Endothelial cell of umbilical vein (primary cell): ENCODE measurements at regions not wholly inside any gene's neighbourhood (a gene's known extent, or its start where the extent isn't known, plus 50 kb on each side); places are given as distances from the start of the nearest gene placed in this dataset.

Experiments
- BruUV-seq: library from RNA; stranded (reverse); fragments of 400-500 nt; replicated peaks from 2 replicates; lab custom pipeline; 2021; lab: Mats Ljungman, UMichigan
- CTCF ChIA-PET: fragments of 300-600, 350-600 bp; sonication (Branson Sonifier 250); formaldehyde crosslinking; loops from one replicate; lab custom pipeline; 2021; ENCODE audit warnings: antibody characterized with exemption, inconsistent platforms; lab: Charles Lee
- POLR2A ChIA-PET: fragments of 300-600, 350-600 bp; sonication (Branson Sonifier 250); formaldehyde crosslinking; loops from one replicate; lab custom pipeline; 2021; ENCODE audit warnings: antibody characterized with exemption, inconsistent platforms; lab: Charles Lee
- DNase-seq: peaks from one replicate; pipeline ENCODE4 v3.0.0-alpha.2; 2011; ENCODE audit warnings: low read depth, low spot score
- FAIRE-seq: peaks from 2 replicates; lab custom pipeline; 2011; peaks lifted over from hg19 to GRCh38; lab: Jason Lieb, UNC
- H2AFZ ChIP-seq: 2 replicates; pipeline ENCODE4 v1.6.0; 2012; ENCODE audit warnings: low read depth, low read length, control low read depth, inconsistent platforms
- H3K27ac ChIP-seq: 2 replicates; pipeline ENCODE4 v1.5.1; 2011; ENCODE audit warnings: low read depth, mild to moderate bottlenecking, control low read depth, low read length, moderate library complexity; ENCODE audit not compliant: insufficient read depth
- H3K27me3 ChIP-seq, 2 experiments: 2 replicates each; pipeline versions ENCODE4 v1.6.0 to v1.6.1; 2011; ENCODE audit warnings: low read length in 2 of 2, mixed read lengths in 1 of 2; ENCODE audit not compliant: control insufficient read depth in 2 of 2, insufficient read depth in 2 of 2
- H3K36me3 ChIP-seq, 2 experiments: 2 replicates in 1 of 2; 3 replicates in 1 of 2; pipeline ENCODE4 v1.5.1; 2011; ENCODE audit warnings: low read length in 2 of 2, mild to moderate bottlenecking in 1 of 2, moderate library complexity in 1 of 2; ENCODE audit not compliant: control insufficient read depth in 2 of 2, insufficient read depth in 2 of 2; ENCODE audit errors: extremely low read depth in 1 of 2
- H3K4me1 ChIP-seq: 3 replicates; pipeline ENCODE4 v1.5.1; 2011; ENCODE audit warnings: mild to moderate bottlenecking, low read length; ENCODE audit not compliant: control insufficient read depth, insufficient read depth; ENCODE audit errors: extremely low read depth
- H3K4me2 ChIP-seq: 2 replicates; pipeline ENCODE4 v1.6.1; 2011; ENCODE audit warnings: low read length, control low read depth, mixed read lengths; ENCODE audit not compliant: insufficient read depth
- H3K4me3 ChIP-seq, 3 experiments: fragments of 200-600 bp in 1 of 3; sonication (generic), shearing (Covaris generic) in 1 of 3; replicated peaks in 1 of 3; 2 replicates each; pipeline ENCODE4 v1.5.1; 2011 to 2016; ENCODE audit warnings: control low read depth in 3 of 3, low read length in 3 of 3, mild to moderate bottlenecking in 2 of 3, inconsistent platforms in 1 of 3, low read depth in 1 of 3, moderate library complexity in 1 of 3; ENCODE audit not compliant: insufficient read depth in 1 of 3
- H3K79me2 ChIP-seq: 2 replicates; pipeline ENCODE4 v1.6.0; 2012; ENCODE audit warnings: low read length, inconsistent platforms; ENCODE audit not compliant: control insufficient read depth, insufficient read depth
- H3K9ac ChIP-seq: replicated peaks from 2 replicates; pipeline ENCODE3; 2011; ENCODE audit warnings: low read length, control low read depth; ENCODE audit not compliant: insufficient read depth; ENCODE audit errors: extremely low read depth
- H3K9me1 ChIP-seq: replicated peaks from 3 replicates; pipeline ENCODE4 v1.6.0; 2011; ENCODE audit warnings: mild to moderate bottlenecking, low read length; ENCODE audit not compliant: control insufficient read depth, insufficient read depth; ENCODE audit errors: extremely low read depth
- H3K9me3 ChIP-seq: replicated peaks from 2 replicates; pipeline ENCODE4 v1.5.1; 2012; ENCODE audit warnings: low read length, inconsistent platforms; ENCODE audit not compliant: control insufficient read depth, insufficient read depth
- H4K20me1 ChIP-seq: replicated peaks from 2 replicates; pipeline ENCODE3; 2011; ENCODE audit warnings: mild to moderate bottlenecking, low read length; ENCODE audit not compliant: control insufficient read depth, insufficient read depth; ENCODE audit errors: extremely low read depth
- CTCF ChIP-seq, 2 donors: IDR thresholded peaks; 1 replicate in 1 of 2; 2 replicates in 1 of 2; pipeline ENCODE4 v1.5.1; 2011; ENCODE audit warnings: low read length in 2 of 2, mild to moderate bottlenecking in 2 of 2, moderate library complexity in 2 of 2, control low read depth in 1 of 2, inconsistent platforms in 1 of 2, low read depth in 1 of 2; ENCODE audit not compliant: insufficient read depth in 1 of 2; ENCODE audit errors: extremely low read depth in 1 of 2
- EZH2 ChIP-seq: IDR thresholded peaks from 2 replicates; pipeline ENCODE4 v1.6.1; 2012; ENCODE audit warnings: borderline replicate concordance, low read depth, mild to moderate bottlenecking, moderate library complexity, low read length, inconsistent platforms; ENCODE audit not compliant: severe bottlenecking
- FOS ChIP-seq: IDR thresholded peaks from 2 replicates; pipeline ENCODE4 v1.6.1; 2011; ENCODE audit warnings: mild to moderate bottlenecking, low read length, moderate library complexity, borderline replicate concordance; ENCODE audit not compliant: insufficient read depth
- GATA2 ChIP-seq: IDR thresholded peaks from 2 replicates; pipeline ENCODE4 v1.7.0; 2011; ENCODE audit warnings: low read depth, mild to moderate bottlenecking, moderate library complexity, mixed read lengths, low read length; ENCODE audit not compliant: insufficient read length, insufficient read depth
- JUN ChIP-seq: IDR thresholded peaks from 2 replicates; pipeline ENCODE4 v1.6.1; 2011; ENCODE audit warnings: borderline replicate concordance, low read depth; ENCODE audit not compliant: insufficient read length, insufficient read depth
- MAX ChIP-seq: IDR thresholded peaks from 2 replicates; pipeline ENCODE4 v1.6.1; 2011; ENCODE audit not compliant: insufficient read depth, insufficient read length
- MYC ChIP-seq: IDR thresholded peaks from one replicate; pipeline ENCODE4 v1.6.1; 2011; ENCODE audit warnings: mild to moderate bottlenecking, low read depth, low read length
- POLR2A ChIP-seq: IDR thresholded peaks from 2 replicates; pipeline ENCODE4 v1.6.1; 2012; ENCODE audit warnings: low read depth, mild to moderate bottlenecking, control low read depth, low read length
- POLR2AphosphoS5 ChIP-seq: IDR thresholded peaks from 2 replicates; pipeline ENCODE4 v1.6.1; 2012; ENCODE audit warnings: low read depth, mild to moderate bottlenecking, control low read depth, low read length, moderate library complexity; ENCODE audit not compliant: insufficient read depth
- dilution Hi-C: fragments of 300-500 bp; cut with MboI; formaldehyde crosslinking; loops from one replicate; pipeline ENCODE4 v1.15.0; 2019; ENCODE audit warnings: low sequenced_read_pairs; ENCODE audit not compliant: extremely low pct_ligation_motif_present
- intact Hi-C: fragments of 100-400 bp; cut with micrococcal nuclease; formaldehyde crosslinking; loops from one replicate; pipeline ENCODE4 v1.10.0; 2022

- Histone ChIP-seq H3K9ac (no peak overlapping the region), H3K79me2 (no peaks in the 10 kb centered on the region), H3K4me2 (no peak overlapping the region), H3K27me3 (no peaks in the 10 kb centered on the region), H3K36me3 (no peaks in the 10 kb centered on the region), H2AFZ (no peak overlapping the region), H3K4me1 (no peaks in the 10 kb centered on the region), H4K20me1 (no peaks in the 10 kb centered on the region), H3K27ac (no peak overlapping the region), H3K4me3 (no peak overlapping the region), H3K9me1 (no peaks in the 10 kb centered on the region), H3K9me3 (peaks cover 12% of the 10 kb centered on the region)
- intact Hi-C loops (no loop called here), dilution Hi-C loops (no loop called here)
- TF ChIP-seq CTCF (IDR thresholded peaks at IDR 0.05; ENCODE audit: extremely low read depth in 1 of 2, insufficient read depth in 1 of 2, low read depth in 1 of 2, low read length in 2 of 2) (no peak), GATA2 (no peak), EZH2 (no peak), JUN (no peak), POLR2A (no peak), FOS (no peak), MYC (no peak), POLR2AphosphoS5 (no peak), MAX (no peak)
- no TSS peak for BruUV-seq
- DNase-seq: no peak
- no peak for FAIRE-seq
- ChIA-PET POLR2A (no interaction called here), CTCF (no interaction called here)
Observed at GRCh38 chr18:78431606-78432005, 548.0 kb upstream of the SALL3 start.
